AG09319 (cell line): ENCODE measurements at regions not wholly inside any gene's neighbourhood (a gene's known extent, or its start where the extent isn't known, plus 50 kb on each side); places are given as distances from the start of the nearest gene placed in this dataset.

Experiments used
- DNase-seq: peaks from one replicate; pipeline ENCODE4 v3.0.0-alpha.2; 2010; ENCODE audit warnings: low read depth; ENCODE audit errors: extremely low read depth
- TF ChIP-seq, protein P1 (sequence below): IDR thresholded peaks from 2 replicates; pipeline ENCODE4 v1.5.1; 2011; ENCODE audit warnings: low read depth, mild to moderate bottlenecking, inconsistent platforms, low read length, moderate library complexity

GRCh38 chr5:71893451-71893850 is 174.4 kb downstream of the CARTPT start:
- TF ChIP-seq, protein P1, sequence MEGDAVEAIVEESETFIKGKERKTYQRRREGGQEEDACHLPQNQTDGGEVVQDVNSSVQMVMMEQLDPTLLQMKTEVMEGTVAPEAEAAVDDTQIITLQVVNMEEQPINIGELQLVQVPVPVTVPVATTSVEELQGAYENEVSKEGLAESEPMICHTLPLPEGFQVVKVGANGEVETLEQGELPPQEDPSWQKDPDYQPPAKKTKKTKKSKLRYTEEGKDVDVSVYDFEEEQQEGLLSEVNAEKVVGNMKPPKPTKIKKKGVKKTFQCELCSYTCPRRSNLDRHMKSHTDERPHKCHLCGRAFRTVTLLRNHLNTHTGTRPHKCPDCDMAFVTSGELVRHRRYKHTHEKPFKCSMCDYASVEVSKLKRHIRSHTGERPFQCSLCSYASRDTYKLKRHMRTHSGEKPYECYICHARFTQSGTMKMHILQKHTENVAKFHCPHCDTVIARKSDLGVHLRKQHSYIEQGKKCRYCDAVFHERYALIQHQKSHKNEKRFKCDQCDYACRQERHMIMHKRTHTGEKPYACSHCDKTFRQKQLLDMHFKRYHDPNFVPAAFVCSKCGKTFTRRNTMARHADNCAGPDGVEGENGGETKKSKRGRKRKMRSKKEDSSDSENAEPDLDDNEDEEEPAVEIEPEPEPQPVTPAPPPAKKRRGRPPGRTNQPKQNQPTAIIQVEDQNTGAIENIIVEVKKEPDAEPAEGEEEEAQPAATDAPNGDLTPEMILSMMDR = no peak
- DNase-seq = no peak

- TF ChIP-seq, protein P1 = no peak
- no peak for DNase-seq
Measured at GRCh38 chr5:71894091-71894490, 175.0 kb downstream of the CARTPT start.

DNA sequence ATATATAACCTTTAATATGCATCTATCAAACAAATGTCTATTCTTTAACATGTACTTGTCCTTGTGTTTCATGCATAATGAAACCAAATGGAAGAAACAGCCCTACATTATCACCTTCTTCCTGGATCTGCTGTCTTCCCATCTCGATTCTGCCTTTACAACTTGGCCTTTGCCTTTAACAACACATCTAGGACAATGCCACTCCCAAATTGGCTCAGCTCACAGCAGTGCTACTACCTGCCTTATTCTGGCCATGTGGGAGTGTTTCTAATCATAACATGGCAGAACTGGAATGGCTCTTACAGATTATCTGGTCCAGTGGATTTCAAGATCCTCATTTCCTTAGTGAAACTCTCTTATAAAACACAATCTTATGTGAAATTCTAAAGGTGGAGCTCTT is 176.5 kb downstream of the CARTPT start:
- DNase-seq = no peak
- TF ChIP-seq, protein P1 = no peak

- DNase-seq = no peak
- TF ChIP-seq, protein P1 = no peak
Measured at GRCh38 chr5:71899865-71900342, 180.8 kb downstream of the CARTPT start.

DNA sequence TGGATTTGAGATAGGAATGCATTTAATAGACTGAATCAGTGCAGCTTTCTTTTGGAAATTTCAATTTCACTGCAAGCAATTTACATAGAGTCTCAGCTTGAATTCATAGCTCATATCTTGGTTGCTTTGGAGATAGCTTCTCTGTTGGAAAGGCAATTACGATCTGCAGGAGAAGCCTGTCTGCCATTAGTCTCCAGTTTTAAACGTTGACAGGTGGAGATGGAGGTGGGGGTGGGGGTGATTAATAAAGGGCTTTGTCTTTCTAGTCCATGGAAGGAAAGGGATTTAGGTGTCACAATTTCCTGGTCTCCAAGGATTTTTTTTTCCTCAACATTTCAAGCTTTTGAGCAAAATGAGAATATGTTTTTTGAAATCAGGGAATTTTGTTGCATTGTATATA is 184.7 kb downstream of the CARTPT start:
- DNase-seq = no peak

DNA sequence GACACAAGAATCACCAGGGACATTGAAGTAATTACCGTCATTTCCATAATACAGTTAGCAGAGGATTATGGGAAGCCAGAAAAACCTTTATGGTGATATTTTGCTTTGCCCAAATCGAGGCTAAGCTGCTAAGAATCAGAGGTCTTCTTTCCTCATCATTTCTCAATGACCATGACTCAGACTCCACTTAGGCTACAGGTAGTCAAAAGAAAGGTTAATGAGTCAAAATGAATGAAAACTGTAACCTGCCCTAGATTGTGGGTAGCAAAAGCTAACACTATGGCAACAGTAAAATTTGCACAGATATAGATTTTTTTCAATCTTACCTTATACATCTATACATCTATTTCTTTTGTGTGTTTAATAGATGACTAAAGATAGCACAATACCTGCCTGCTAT is 185.8 kb downstream of the CARTPT start:
- TF ChIP-seq, protein P1 = no peak
- no peak for DNase-seq

More for the DNA sequence above, 184.7 kb downstream of the CARTPT start:
- TF ChIP-seq, protein P1 = no peak

DNA sequence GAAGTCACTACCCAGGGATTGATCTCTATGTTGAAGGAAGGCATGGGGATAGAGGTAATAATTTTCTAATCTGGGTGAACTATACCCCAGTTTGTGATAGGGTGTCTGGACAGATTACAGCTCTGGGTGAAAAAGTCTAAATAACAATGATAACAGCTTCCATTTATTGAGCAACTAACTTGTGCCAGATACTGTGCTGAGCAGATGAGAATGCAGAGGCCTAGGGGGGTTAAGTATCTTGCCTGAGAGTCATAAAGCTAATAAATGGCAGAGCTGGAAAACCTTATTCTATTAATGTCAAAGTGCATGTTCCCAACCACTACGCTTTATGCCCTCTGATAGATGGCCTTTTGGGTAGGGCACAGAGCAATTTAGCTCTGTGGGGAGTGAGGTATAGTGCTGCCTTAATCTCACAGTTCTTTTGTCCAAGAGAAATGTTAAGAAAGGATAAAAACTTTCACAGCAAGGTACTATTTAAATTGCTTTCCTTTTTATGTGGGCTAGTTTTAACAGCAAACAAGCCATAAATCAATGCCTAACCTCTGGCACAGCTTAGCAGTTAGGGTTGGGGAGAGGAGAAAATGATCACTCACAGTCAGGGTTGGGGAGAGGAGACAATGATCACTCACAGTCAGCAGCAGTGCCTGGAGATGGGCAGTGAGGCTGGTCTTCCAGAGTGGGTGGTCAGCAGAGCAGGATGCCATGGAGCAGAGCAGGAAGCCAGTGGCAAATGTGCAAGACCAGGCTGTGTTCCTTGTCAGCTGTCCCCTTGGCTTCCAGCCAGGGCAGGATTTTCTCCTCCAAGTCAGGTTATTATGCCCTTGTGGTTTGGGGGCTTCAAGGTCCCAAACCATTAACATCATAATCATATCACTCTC is 187.0 kb downstream of the CARTPT start:
- no peak for DNase-seq
- TF ChIP-seq, protein P1 = no peak
